NT2/D1 (cell line): ENCODE measurements at regions not wholly inside any gene's neighbourhood (a gene's known extent, or its start where the extent isn't known, plus 50 kb on each side); places are given as distances from the start of the nearest gene placed in this dataset.

Source experiments
- YY1 ChIP-seq: IDR thresholded peaks from 2 replicates; pipeline ENCODE4 v1.6.1; 2011; ENCODE audit not compliant: insufficient read length, insufficient read depth
- ZNF274 ChIP-seq: IDR thresholded peaks from 2 replicates; pipeline ENCODE4 v1.6.1; 2011; ENCODE audit warnings: mild to moderate bottlenecking, low read depth, low read length

DNA sequence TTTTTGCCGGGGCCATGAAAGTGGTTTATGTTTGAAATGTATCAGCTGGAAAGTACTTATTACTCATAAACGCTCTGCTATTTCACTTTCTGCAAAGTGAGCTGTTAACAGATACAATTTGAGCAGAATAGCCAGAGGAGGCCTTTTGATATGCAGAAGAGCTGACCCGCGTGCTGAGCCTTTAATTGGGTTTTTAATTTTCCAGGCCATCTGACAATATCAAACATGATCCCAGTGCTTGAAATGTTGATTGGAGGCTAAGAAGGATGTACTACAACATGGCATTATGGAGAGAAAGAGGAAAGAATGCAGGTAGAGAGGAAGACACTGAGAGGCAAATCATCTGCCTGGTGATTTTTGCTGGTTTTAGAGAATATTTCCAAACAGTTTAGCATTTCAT, 261.3 kb upstream of the MEIS2 start:
- no peak for TF ChIP-seq ZNF274
- no peak for TF ChIP-seq YY1
